ENCODE measurements at regions not wholly inside any gene's neighbourhood (a gene's known extent, or its start where the extent isn't known, plus 50 kb on each side); places are given as distances from the start of the nearest gene placed in this dataset.
A peak's percentile ranks its signal among the peaks of the same experiment; 100 is the strongest.

DNA sequence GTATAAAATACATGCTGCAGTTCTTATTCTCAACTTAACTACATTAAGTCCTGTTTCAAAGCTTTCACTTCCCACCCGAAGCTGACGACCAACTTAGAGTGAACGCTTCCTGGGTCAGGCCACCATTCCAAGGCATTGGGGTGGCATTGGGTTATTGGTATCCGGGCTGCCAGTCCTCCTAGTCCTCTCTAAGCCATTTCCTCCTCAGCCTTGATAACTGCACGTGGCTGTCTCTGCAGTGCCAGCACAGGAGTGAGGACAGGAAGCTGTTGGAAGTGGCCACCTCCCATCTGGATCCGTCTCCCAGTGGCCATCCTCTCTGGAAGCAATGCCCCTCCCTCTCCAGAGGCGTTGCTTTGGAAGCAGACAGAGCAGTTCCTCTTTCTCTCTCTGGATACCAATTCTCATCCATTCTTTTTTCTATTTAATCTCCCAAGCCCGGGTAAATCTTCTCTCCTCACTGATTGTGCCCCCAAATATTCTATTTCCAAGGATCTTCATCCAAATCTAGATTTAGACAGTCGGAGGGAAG, 354.7 kb downstream of the EIPR1 start:
- ATAC-seq = no peak
- intact Hi-C loops (cut with micrococcal nuclease) = no loop called here
- DNase-seq = no peak

DNA sequence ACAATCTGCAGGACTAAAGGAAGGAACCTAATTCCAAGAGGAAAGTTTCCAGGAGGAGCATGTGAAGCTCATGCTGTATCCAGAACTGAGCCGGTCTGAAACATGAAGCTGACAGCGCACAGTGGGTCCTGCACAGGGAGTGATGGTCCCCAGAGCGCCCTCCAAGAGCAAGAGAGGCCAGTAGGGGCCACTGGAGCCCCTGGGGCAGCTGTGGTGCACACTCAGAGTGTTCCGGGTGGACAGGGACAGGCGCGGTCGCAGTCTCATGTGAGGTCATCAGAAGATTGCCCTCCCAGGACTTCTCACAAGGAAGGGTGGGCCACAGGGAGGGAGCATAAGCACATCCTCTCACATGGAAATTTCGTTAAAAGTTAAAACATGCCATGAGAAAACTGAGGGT, 355.9 kb downstream of the EIPR1 start:
- ATAC-seq (no peak), DNase-seq (no peak)
- intact Hi-C loops (cut with micrococcal nuclease) = no loop called here

DNA sequence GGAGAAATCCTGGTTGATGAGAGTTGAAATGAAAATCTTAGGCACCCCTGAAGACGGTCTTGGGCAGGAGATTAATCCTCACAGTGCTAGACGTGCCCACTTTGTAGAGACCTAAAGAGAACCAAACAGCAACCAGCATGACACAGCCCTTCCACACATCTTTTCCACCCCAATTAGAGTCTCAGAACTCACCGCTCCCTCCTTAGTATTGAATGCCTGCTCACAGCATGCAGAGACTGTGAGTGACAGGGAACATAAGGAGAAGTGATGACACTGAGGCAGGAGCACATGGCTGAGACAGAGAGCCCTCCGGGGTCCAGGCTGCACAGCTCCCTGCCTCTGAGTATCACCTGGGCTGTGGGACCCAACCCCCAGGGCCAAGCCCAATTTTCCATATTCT, 367.6 kb downstream of the EIPR1 start:
- DNase-seq (no peak), ATAC-seq (no peak)
- intact Hi-C loops (cut with micrococcal nuclease) = no loop called here

DNA sequence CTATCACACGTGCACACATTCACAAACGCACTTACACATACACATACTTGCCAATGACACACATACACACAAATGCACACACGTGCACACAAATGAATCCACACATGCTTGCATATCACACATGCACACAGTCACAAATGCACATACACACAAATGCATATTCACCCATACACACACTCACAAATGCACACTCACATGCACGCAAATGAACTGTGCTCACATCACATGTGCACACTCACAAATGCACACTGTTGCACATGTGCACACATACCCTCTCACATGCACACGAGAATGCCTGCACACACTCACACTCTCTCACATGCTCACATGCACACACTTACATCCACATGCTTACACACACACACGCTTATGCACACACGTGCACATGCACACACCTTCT, 368.1 kb downstream of the EIPR1 start:
- DNase-seq (no peak), ATAC-seq (no peak)
- intact Hi-C loops (cut with micrococcal nuclease) = no loop called here

DNA sequence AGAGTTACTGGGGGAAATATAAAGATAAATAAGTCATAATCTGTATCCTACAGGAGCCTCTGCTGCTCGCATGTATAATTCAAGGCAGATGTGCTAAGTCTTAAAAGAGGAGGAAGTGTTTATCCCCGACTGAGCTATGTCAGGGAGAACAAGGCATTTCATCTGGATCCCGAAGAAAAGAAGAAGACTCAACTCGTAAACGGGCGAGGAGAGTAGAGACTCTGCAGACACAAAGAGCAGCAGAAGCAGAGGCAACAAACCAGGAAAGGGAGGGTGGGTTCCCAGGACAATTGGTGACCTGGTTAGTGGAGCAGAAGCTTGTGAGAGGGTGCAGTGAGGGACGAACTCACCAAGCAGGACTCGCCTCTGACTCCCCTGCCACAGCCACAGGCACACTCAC, 368.6 kb downstream of the EIPR1 start:
- intact Hi-C loops (cut with micrococcal nuclease) = no loop called here
- ATAC-seq = no peak
- no peak for DNase-seq

DNA sequence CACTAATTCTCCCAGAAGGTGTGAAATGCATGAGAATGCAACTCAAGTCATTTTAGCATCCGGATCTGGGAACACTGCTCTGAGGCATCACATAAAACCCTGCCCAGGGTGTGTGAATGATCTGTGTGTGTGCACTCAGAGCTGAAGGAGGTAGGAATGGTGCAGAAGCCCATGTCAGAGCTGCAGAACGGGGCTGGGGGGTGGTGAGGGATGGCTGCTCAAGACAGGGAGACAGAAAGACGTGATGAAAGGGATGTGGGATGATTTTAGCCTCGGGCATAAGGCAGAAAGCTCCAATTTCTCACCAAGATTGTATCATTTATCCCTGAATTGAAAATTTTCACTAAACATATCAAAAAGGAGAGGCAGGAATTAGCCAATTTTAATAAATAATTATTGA, 369.1 kb downstream of the EIPR1 start:
- intact Hi-C loops (cut with micrococcal nuclease) = no loop called here
- ATAC-seq (no peak), DNase-seq (no peak)

DNA sequence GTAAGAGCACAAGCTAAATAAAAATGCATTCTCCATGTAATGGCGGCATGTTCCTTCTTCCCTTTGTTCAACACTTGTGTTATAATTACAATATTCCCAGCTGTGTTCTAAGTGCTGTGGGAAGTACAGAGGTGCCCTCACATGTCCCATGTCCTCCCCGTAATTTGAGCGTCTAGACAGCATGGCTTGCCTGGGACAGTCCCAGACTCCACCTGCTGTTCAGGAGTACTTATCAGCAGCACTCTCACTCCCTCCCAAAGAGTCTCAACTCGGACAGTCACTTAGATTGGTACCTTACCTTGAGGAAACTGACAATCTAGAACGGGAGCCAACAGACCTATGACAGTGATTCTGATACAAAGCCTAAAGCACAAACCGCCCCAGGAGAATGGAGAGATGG, 370.5 kb downstream of the EIPR1 start:
- intact Hi-C loops (cut with micrococcal nuclease) = no loop called here
- DNase-seq (no peak), ATAC-seq (no peak)

DNA sequence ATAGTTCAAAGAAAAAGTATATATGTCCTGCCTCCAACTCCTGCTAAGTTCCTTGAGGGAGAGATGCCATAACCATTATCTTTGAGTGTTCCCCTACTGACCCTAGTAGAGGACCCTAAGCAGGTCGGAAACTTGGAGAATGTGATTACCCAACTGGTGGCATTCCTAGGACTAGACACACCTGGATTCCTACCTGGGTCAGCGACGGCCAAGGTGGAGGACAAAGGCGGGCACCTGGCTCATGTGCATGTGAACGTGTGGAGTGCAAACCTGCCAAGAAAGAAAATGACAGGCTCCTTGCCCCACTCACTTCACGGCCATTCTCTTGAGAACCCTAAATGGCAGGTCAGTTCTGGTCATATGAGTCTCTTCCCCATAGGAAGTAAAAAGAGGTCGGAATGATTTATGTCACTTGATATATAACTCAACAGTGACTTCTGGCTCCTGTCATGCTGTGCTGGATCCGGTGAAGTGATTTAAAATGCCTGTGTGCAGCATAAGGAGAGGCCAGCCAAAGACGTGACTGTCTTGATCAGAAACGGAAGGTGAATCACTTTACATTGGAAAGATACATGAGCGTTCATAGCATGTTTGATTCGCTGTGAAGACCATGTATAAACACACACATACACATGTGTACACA, 371.6 kb downstream of the EIPR1 start:
- no peak for DNase-seq
- intact Hi-C loops (cut with micrococcal nuclease) = no loop called here
- ATAC-seq = no peak

DNA sequence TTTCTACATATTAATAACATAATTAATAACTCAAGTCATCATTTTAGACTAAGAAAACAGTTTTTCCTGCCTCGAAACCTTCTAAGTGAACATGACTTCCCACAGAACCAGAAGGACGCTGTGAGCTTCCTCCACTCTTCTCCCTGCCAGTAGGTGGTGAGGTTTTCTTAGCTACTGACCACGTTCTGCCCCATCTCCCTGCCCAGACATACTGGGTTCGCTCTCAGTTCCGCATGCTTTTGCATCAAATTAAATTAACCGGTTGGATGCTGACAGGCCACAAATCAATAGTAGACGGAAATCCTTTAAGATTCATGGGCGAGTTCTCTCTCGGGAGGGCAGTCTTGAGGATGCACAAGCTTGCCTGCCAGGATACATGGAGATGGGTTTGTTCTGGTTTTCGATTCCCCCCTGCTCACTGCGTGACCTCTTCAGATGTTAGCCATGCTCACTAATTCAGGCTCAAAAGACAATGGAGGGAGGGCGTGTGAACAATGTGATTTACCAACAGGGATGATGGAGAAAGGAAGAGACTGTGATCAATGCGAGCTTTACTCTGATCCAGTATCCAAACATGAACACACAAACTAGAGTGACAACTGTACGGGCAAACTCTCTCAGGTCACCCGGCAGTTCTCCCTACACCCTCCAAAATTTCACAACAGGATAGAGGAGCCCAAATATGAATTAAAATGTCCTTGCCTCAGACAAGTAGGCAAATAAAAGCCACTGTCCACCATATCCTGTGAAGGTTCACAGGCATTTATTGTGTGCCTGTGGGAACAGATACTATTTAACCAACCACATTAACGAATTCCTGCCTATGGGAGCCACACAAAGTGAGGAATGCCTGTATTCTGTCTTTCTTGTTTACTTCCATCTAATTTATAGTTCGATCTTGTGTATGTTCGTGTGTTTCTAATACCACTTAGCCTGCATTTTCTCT, 375.7 kb downstream of the EIPR1 start:
- ATAC-seq (peak; percentile 64), DNase-seq (no peak)
- intact Hi-C loops (cut with micrococcal nuclease) = no loop called here

DNA sequence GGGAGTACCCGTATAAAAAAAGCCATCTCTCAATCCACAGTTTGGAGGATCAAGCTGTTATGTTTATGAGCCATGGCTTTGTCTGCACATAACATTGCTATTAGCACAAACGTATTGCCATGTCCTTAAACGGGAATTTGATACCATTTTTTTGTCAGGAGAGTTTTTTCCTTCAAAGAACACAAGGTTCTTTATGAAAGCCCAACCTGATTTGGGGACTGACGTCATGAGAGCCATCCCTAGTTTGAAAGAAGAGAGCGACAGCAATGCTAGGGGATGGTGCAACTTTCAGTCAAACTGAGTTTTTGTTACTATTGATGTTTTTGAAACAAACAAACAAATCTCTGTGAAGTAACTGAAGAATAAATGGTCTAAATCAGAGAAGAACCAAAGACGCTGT, 376.6 kb downstream of the EIPR1 start:
- ATAC-seq (no peak), DNase-seq (no peak)
- intact Hi-C loops (cut with micrococcal nuclease) = no loop called here

DNA sequence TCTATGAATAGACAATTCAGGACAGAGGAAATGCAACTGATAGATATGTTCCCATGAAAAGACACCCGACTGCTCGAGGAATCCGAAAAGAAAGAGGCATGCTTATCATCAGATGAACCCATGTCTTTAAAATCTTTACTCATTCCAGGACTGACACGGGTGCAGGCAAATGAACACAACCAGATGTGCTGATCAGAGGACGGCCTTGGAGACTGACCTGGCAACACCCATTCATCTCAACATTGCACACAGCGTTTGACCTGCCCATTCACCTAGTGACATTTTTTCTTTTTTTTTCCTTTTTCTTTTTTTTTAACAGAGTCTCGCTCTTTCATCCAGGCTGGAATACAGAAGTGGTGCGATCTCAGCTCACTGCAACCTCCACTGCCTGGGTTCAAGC, 377.5 kb downstream of the EIPR1 start:
- DNase-seq = no peak
- intact Hi-C loops (cut with micrococcal nuclease) = no loop called here
- no peak for ATAC-seq

DNA sequence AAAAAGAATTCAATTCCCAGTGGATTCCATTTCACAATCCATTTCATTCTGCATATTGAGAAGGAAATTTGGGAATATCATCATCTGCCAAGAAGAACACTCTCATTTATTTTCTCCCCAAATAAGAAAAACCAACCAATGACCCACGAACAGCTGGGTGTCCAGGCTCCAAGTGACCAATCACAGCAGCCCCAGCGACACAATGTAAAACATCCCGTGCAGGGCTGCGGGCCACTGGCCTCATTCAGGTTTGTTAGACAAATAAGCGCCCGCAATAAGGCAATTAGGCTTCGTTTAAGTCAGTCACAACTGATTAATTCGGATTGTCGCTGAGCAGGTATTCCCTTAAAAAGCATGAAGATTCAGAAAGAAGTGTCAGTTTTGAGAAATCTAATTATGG, 378.6 kb downstream of the EIPR1 start:
- intact Hi-C loops (cut with micrococcal nuclease) = no loop called here
- ATAC-seq (no peak), DNase-seq (no peak)

DNA sequence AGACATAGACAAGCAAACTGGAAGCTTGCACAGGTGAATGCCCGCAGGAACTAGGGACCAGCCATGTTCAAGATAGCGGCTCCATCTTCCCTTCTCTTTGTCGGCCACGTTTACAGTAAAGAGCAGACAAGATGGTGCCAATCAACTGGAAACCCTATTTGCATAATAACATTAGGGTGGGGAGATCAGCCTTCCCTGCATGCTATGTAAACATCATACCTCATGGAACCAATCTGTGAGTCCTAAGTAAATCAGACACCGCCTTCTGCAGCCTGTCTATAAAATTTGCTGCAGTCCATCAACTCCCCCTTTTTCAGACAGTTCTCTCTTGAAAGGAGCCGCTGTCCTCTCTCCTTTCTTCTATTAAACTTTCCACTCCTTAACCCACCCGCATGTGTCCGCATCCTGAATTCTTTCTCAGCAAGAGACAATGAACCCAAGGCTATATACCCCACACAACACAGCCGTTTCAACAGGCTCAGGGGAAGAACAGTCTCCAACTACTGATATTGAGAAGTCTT, 384.4 kb downstream of the EIPR1 start:
- ATAC-seq = no peak
- intact Hi-C loops (cut with micrococcal nuclease) = no loop called here
- DNase-seq = no peak

DNA sequence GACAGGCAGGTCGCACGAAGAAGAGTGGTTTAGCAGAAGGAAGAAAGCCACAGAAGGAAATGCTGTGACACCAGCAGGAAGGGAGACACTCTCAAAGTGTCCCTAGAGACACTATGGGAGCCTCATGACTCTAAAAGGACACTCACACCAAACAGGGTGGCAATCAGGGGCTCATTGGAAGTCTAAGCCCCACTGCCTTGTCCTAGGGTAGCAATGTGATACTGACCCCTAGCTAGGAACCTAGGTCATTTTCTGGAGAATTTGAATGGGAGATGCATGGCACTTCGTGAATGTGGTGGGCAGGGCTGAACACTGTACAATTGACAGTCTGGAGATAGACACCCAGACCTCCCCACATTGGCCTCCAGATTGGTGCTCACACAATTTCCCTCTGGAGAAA, 385.0 kb downstream of the EIPR1 start:
- DNase-seq (no peak), ATAC-seq (no peak)
- intact Hi-C loops (cut with micrococcal nuclease) = no loop called here

DNA sequence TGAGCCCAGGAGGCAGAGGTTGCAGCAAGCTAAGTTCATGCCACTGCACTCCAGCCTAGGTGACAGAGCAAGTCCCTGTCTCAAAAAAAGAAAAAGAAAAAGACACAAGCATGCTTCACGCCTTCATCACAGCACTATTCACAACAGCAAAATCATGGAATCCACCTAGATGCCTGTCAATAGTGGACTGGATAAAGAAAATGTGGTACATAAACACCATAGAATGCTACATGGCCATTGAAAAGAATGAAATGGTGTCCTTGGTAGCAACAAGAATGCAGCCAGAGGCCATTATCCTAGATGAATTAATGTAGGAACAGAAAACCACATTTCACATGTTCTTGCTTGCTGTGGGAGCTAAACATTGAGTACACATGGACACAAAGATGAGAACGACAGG, 392.6 kb downstream of the EIPR1 start:
- DNase-seq (no peak), ATAC-seq (no peak)
- intact Hi-C loops (cut with micrococcal nuclease) = no loop called here

DNA sequence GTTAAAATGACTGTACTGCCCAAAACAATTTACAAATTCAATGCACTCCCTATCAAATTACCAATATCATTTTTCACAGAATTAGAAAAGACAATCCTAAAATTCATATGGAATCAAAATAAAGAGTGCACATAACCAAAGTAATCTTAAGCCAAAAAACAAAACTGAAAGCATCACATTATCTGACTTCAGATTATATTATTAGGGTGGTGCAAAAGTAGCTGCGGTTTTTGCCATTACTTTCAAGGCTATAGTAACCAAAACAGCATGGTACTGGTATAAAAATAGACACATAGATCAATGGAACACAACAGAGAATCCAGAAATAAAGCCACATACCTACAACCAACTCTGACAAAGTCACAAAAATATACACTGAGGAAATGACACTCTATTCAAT, 396.6 kb downstream of the EIPR1 start:
- no peak for ATAC-seq
- DNase-seq = no peak
- intact Hi-C loops (cut with micrococcal nuclease) = no loop called here

DNA sequence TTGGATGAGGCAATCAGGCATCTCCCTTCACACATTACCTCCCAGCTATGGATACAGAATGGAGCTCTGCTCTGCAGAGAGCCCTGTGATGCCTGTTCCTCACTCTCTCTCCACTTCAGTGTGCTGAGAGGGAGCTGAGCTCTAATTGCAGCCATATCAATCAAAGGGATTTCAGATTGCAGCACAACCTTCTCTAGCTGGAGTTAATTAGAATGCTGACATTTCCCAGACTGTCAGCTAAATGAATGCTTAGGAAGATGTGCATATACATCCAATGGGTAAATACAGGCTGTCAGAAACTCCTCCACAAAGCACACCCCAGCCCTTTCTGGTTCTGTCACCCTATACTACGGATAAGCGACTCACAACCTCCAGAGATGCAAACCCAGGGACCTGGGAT, 402.6 kb downstream of the EIPR1 start:
- no peak for DNase-seq
- intact Hi-C loops (cut with micrococcal nuclease) = no loop called here
- no peak for ATAC-seq

DNA sequence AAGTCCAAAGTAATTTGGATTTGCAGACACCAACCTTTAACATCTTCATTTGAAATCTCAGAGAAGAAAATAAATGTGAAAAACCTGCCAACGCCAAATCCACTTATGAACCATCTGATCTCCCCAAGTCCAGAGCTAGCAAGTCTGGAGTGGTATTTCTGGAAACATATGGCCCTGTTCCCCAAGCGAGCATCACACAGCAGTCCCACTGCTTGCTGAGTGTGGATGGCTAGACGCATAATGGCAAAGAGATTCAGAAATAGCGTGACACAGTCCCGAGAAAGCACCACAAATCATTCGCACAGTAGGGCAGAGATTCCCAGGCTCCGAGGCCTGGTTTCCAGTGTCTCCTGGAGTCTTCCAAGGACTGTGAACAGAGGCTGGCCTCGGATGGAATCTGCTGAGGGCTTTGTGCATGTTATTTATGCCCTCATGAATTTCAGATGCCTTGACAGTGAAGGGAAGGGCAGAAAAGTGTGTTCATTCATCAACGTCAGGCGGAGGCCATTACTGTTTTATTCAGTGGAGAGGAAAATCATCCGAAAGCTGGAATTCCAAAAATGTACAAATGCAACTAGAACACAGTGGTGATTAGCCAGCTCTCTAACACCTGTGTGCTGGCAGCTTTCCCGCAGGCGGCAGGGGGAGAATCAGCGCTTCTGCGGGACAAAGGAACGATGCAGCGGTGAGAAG, 417.0 kb downstream of the EIPR1 start:
- ATAC-seq (no peak), DNase-seq (no peak)
- intact Hi-C loops (cut with micrococcal nuclease) = no loop called here

DNA sequence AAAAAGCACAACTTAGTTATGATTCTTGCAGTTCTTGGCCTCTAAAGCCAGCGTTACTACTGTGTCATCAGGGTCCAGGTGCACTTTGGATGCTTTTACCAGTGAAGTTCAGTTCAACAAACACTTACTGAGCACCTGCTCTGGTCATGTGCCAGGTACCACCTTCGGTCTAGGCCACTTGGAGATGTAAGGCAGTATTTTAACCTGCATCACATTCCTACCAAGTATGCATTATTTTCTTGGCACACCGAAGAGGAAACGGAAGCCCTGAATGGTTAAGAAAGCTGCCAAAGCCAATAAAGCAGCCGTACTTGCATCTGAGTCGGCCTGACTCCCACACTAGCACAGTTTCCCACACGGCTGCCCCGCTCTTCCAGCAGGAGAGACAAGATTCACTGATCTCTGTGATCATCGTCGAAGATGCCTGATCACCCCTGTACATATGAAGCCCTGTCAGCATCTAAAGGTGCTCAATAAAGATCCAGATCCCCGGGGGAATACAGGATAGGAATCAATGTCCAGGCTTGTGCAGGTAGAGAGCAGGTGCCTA, 427.1 kb downstream of the EIPR1 start:
- no peak for DNase-seq
- intact Hi-C loops (cut with micrococcal nuclease) = no loop called here
- no peak for ATAC-seq

DNA sequence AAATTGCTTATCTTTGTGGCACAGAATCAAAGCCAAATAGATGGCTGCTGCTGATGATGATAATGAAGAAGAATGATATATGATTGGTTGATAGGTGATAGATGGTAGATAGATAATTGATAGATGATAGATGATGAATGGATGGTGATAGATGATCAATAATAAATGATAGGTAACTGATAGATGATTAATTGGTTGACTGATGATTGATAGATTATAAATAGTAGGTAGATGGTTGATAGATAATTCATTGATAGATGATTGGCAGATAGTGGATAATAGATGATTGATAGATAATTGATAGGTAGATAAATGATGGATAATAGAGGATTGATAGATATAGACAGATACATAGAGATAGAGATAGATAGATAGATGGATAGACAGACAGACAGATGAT, 430.2 kb downstream of the EIPR1 start:
- intact Hi-C loops (cut with micrococcal nuclease) = no loop called here
- DNase-seq (no peak), ATAC-seq (no peak)

Data from left ventricle myocardium superior (tissue), 1 donor.